DMS153 (cell line): ENCODE measurements at regions not wholly inside any gene's neighbourhood (a gene's known extent, or its start where the extent isn't known, plus 50 kb on each side); places are given as distances from the start of the nearest gene placed in this dataset.
A peak's percentile ranks its signal among the peaks of the same experiment; 100 is the strongest.

Source experiments
- DNase-seq: peaks from one replicate; lab custom pipeline; 2025; lab: John Stamatoyannopoulos, UW

DNA sequence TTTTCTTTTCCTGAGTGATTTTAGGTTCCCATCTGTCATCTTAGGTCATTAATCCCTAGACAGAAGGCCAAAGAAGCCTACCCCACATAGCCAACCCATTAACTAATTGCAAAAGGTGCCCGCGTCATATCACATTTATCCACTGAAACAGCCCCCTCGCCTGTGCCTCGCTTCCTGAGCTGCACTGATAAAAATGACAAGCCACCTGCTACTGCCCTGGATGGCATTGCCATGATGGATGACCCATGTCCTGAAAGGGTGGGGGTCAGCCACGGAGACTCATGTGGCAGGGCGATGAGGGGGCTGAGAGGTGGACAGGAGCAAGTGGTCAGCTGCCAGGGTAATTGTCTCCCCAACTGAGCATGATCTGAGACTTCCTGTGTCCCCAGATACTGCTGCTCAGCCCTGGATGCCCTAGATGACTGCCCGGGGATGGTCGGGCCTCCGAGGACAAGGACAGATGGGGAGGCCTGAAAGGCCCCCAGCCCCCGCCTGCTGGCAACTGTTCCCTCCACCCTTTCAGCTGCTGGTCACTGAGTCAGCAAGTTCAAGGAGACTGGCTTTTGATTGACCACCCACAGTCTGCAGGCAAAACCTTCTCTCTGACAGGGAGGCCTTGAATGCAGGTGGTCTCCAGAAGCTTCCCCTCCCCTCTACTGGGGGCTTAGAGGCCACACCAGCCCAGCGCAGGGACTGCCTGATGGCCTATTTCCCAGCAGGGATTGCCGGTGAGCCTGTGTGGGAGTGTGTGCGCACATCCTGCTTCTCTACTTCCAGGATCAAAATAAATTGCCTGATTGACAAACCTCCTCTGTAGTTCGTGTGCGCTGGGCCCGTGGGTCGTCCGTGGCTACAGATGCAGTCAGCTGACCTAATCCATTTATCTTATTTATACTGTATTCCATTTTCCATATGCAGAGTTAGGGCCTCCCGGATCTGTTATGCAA lies 496.3 kb downstream of the BCOR start:
- DNase-seq = no peak

DNA sequence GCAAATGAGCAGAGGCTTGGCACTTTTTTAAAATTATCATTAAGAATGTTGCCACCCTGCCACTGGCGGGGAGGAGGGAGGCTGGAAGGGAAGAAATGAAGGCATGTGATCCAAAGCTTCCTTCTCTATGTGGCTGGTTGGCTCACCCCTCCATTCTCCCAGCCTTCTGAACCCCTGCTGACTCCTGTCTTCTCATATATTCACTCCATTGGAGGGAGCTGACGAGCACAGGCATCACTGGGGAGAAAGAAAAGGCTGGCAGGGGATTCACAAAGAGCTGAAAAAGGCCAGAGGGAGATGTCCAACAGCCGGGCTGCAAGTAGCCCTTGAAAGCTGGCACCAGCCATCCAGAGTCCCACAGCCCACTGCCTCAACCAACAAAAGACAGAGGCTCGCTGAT lies 495.6 kb downstream of the BCOR start:
- DNase-seq = no peak

DNA sequence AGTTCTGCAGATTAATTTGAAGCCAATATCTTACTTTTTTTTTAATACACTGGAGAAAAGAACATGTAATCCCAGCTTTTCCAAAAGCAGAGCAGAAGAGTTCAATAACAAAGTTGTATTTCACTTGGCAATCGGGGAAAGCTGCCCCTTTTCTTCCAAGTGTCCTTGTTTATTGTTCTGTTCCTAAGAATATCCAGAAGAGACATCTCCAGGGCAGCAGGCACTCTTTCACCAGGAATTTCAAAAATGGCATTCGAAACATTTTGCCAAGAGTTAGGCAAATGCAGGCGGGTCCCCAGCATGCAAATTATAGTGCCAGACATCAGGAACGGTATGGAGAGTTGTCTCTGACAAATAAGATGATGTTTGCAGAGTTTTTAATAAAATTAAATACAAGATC lies 494.5 kb downstream of the BCOR start:
- DNase-seq = no peak

DNA sequence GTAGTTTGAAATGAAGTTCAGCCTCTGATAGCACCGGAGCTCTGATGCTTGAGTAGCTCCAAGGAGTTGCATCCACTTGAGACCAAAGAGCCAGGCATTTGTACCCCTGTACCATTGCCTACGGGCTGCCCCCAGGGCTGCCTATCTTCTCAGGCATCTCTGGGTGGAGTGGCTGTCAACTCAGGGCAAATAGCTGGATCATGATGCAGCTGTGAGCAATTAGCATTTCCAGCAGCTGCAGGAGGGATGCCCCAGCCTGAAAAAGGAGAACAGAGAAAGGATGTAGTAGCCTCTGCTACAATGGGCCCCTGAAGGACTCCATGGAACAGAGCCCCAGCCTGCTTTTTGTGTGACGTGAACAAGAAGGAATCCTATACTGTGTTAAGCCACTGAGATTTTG lies 492.6 kb downstream of the BCOR start:
- DNase-seq = no peak

DNA sequence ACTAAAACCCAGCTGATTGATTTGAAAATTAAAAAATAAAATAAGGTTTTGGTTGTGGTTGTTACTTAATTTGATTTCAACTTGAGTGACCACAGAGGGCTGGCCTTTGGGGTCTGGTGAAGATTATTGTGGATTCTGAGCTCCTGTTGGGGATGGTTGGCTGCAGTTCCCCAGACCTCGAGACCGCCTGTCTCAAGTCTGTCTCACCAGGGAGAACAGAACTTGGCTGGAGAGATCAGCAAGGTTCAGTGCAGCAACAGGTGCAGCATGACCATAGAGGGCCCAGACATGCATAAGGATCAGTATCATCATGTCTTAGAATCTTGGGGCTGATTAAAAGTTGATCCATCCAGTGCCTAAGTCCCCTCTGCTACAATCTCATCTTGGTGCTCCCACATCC lies 491.9 kb downstream of the BCOR start:
- DNase-seq = no peak

DNA sequence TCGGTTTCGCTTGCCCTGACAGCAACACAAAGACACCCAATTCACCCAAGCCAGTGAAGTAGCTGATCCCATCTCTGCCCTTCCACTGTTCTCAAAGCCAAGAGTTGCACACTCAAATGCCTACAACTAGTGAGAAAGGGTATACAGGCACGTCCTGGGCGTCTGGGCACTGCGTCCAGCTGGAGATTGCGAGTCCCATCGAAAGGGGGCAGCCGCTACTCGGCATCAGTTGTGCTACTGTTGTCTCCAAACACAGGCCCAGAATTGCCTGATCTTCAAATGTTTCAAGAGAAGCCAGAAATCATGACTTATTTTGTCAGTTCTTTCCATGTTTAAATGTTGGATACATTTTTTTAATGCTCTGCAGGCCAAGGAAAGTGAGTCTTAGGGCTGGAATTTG lies 487.8 kb downstream of the BCOR start:
- no peak for DNase-seq

DNA sequence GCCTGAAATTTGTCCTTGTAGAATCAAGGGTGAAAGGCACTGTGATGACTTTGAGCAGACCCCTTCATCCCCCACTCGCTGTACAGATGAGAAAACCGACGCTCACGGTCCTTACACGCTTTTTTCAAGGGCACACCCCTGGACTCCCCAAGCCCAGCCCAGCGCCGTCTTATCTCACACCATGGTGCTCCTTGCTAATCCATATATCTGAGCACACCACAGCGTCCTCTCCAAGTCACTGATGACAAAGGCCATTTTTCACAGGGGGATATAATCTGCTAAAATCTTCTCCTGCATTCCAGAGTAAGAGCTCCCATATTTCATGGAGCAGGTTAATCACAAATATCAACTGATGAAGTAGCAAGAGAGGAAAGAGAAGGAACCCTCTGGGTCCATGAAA lies 486.3 kb downstream of the BCOR start:
- DNase-seq = no peak

DNA sequence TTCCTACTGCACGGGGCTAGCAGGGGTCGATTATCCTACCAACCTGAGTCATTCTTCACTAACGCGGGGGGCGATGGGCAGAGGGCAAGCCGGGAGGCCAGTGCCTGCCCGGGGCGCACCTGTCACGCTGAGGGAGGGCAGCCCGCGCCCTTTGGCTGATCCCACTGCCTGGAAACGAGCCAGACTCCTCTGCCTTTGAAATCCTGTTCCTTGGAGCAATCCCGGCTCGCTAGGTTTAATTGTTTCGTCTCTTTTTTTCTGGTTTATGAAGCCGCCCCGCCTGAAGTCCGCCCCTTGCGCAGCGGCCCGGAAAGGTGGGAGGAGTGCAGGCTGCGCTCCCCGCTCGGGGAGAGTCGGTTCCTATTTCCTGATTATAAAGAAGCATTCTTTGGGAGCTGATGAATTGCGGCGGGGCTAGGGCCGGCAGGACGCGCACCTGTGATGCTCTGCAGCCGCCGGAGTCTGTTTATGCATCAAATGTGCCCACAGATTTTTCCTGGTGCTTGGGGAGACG lies 484.2 kb downstream of the BCOR start:
- DNase-seq = peak; percentile 28

DNA sequence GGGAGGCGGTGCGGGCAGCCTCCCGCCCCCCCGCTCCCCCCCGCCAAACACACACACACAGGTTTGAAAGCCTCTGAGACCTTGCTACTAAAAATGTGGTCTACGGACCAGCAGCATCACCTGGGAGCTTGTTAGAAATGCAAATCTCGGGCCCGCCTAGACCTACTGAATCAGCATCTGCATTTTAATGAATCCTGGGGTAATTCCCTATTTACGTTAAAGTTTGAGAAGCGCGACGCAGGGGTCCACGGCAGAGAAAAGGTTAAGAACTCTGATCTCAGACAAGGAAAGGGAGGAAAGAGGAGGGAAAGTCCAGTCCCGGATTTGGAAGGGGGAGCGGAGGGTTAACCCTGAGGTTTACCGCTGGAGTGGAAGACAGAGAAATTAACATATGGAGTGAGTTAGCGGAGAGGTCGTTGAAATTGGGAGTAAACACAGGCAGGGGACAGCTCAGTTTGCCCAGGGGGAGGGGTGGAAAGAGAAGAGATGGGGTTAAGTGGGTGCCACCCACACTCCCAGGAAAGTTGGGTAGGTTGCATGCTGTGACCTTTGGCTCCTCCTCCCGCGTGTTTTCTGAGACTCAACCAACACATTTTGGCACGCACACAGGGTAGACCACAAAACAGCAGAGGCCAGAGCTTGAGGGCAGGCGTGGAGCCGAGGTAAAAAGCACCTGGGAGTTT lies 483.6 kb downstream of the BCOR start:
- DNase-seq = no peak

DNA sequence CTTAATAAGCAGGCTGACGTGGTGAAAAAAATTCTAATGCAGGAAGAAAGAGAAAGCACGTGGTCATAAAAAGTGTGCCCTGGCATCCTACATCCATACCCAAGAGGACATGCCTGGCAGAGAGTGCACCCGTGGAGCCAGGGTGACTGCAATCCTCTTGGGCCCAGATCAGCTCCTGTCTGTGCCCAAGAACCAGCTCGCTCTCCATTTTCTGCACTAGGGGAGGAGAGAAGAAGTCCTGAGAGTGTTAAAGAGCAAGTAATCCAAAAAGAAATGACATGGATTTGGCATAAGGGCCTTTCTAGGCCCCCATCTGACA lies 483.1 kb downstream of the BCOR start:
- DNase-seq = no peak

DNA sequence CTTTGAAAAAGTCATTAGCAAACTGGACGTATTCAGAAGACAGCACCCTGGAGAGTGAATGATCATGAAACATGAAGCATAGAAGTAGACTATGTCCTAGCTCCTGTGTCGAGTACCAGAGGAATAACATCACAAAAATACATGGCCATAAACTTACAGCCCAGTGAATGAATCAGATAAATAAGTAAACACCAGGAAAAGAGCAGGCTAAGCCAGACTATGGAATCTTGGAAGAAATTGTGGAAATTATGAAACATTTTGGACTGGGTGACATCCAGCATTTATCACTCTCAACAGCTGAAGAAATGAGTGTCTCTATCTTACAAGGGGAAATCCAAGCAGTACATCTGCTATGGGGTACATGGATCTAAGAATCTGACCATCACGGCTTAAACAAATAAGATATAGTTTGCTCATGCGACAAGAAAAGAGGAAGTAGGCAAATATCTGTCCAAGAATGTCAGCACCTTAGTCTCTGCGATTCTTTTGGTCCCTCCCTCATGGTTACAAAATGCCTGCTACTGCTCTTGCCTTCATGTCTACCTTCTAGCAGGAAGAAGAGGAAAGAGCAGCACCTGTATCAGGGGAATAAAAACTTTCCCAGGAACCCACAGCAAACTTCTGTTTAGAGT lies 481.5 kb downstream of the BCOR start:
- no peak for DNase-seq

DNA sequence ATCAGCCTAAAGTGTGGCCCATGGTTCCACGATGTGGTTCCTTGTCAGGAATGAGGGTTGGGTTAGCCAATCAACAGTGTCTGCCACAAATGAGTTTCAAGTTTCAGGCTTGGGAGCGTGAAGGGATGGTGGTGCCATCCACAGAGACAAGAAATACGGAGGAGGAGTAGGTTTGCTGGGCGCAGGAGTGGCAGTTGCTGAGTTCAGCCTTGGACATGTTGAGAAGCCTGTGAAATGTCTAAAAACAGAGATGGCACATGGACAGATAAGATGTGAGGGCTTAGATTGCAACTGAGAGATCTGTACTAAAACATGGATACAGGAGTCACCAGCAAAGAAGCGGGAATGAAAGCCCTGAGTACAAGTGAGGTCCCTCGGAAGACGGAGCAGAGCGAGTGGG lies 481.0 kb downstream of the BCOR start:
- no peak for DNase-seq

DNA sequence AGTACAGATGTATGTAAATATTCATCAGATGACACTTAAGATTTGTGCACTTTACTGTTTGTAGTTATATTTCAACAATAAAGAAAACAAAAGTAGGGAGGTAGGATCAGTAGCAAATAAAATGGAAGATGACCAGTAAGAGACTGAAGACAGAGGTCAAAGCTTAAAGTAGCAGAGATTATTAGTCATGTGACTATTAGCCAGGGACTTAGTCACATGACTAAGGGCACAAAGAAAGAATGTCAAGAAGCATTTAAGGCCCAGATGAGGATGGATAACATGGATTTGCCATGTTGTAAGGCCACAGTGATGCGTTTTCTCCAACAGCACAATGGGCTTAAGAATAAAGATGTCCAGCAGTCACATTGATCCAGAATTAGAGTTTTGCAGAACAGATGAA lies 479.6 kb downstream of the BCOR start:
- DNase-seq = no peak

DNA sequence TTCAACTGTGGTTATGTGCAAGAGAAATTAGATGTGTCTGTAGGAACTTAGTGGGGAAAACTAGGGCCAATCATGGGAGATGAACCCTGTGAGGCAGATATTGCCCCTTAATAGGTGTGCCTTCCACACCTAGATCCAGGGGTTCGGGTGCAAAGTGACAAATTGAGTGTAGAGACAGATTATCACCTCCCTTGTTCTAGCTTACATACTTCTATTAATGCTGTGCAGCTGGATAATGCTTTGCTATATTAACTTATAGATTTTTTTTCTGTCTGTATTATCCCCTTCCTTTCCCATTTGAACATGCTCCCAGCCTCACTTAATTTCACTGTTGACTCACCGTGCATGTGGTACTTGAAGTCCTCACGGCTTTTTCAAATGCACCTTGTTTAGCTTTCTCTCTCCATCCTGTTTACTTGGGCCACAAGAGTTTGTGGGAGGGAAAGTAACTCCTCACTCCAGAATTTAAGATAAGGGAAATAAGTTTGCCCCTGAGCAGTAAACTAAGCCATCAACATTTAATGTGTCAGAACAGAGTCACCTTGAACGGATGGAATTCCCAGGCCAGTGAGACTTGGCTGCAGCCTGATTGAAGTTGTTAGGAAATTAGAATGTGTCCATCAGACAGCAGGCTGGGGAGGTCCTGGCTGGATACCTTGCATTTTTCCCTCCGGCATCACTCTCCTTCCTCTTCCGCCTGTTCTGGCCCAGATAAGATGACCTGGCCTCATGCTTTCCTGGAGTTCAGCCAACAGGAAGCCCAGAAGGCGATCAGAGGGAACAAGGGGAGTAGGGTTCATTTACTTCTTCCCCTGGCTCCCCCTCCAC lies 478.4 kb downstream of the BCOR start:
- peak; percentile 22 for DNase-seq

DNA sequence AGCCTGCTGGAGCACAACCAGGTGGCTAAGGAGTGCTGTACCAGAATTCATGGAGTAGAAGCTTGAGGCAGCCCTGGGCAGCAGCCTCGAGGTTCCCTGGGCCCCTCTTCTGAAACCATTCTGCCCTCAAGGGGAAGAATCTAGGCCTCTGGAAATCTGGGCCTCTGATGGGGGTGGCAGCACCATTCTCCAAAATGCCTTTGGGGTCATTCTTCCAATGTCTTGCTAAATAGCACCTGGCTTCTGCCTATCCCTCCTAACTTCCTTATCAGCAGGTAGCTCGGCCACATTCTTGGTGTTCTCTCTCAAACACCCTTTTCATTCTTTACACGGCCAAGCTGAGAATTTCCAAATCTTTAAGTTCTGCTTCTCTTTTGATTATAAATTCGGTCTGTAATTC lies 473.6 kb downstream of the BCOR start:
- DNase-seq = no peak

DNA sequence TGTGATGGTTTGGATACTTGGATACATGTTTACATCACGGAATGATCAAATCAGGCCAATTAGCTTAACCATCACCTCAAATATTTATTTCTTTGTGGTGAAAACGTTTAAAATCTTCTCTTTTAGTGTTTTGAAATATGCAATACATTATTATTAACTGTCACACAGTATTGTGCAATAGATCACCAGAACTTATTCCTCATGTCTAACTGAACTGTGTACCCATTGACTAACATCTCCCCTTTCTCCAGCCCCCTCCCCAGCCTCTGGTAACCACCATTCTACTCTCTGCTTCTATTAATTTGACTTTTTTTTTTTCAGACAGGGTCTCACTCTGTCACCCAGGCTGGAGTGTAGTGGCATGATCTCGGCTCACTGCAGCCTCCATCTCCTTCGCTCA lies 471.9 kb downstream of the BCOR start:
- DNase-seq = no peak

DNA sequence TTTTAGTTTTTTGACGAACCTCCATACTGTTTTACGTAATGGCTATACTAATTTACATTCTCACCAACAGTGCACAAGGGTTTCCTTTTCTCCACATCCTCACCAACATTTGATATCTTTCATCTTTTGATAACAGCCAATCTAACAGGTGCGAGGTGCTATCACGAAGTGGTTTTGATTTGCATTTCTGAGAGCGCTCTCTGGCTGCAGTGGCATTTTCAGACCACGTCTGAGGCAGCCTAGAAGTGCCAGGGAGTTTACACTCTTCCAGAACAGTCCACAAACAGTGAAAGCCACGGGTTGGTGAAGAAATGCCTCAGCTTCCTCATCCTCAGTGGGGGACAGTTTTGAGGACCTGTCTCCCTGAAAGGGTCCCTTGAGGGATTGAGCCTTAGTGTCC lies 471.0 kb downstream of the BCOR start:
- DNase-seq = no peak

DNA sequence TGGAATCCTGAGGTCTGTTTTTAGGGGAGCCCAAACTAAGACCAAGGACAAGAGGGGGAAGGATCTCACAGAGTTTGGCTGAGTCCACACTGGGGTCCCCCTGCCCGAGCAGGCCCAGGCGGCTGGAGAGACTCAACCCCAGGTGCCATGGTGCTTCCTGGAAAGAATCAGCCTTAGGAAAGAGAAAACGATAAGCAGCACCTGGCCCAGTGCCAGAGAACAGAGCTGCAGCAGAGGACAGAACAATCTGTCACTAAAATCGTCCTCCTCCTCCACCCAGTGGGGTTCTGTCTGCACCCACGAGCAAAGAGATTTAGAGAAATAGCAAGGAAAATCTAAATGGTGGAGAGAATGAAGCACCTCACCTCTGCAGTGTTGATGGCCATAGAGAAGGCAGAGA lies 470.5 kb downstream of the BCOR start:
- DNase-seq = no peak

DNA sequence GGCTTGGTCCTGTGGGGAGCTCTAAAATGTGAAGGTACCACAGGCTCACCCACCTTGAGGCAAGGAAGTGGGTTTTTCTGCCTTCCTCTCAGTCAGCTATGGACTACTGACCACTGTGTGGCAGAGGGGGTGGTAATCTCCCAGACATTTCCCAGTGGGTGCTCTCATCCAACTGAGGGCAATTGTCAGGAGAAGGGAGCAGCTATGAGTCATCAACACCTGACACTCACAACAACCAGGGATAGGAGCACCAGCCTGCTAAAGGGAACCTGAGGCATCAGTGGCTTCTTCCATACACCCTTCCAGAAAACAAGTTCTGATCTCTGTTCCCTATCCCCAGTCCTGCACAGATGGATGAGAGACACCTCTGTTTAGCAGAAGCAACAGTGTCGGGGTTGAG lies 468.8 kb downstream of the BCOR start:
- DNase-seq = no peak

DNA sequence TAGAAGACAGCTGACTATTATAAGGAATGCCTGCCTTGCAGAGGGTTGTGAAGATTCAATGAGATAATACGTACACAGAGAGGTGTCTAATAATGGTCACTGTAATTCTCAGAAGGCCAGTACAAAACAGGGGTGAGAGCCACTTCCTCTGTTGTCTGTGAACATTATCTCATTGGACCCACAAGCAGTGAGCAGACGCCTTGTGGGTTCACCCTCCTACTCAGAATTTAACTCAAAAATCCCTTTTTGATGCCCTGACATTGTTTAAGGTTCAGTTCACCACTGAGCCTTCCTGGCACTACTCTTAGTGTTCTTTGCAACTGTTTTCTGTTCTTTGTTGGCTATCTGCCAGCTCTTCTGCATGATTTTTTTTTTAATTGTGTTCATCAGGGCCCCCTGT lies 467.4 kb downstream of the BCOR start:
- no peak for DNase-seq

DNA sequence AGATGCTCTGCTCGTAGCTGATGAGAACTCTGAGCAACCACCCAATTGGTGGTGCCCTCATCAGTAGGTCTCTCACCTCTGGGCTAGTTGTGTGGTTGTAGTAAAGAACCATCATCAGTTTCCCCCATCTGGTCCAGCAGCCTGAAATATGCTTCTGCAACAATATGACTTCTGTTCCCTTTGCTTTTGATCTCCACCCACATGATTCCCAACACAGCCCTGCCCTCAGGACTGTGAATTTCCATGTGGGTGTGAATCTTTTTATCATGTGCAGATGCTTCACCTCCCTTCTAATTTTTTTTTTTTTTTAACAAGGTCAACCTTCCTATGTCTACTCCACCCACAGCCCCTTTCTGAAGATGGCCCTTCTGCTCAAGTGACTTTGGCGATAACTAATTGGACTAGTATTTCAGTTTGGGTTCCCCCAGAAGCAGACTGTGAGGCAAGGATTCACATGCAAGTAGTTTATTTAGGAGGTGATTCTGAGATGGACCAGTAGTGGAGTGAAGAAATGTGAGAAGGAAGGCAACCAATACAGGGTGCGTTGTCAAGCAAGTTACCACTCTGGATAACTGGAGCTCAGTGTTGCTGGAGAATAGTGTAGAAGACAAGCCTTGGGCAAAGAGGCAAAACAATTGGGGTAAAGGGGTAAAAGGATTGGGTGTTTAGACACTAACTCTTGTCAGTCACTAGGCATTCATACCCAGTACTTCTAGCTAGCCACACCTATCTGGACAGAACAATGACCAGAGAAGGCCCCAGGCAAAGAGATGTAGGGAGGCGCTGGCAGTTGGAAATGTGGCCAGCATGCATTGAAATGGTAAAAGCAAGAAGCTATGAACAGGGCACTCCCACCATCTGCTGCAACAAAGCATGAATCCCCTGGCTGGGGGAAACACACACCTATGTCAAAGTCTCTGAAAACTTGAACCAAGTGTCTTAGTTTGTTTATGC lies 466.2 kb downstream of the BCOR start:
- DNase-seq = no peak
